BLaER1 (cell line): ENCODE measurements at regions not wholly inside any gene's neighbourhood (a gene's known extent, or its start where the extent isn't known, plus 50 kb on each side); places are given as distances from the start of the nearest gene placed in this dataset.

Experiments used
- H3K27ac ChIP-seq: shearing (Covaris generic); formaldehyde crosslinking; 2 replicates; pipeline ENCODE4 v1.8.1; 2022
- H3K27me3 ChIP-seq: shearing (Covaris generic); formaldehyde crosslinking; 2 replicates; pipeline ENCODE4 v1.8.1; 2022
- H3K36me3 ChIP-seq: shearing (Covaris generic); formaldehyde crosslinking; 2 replicates; pipeline ENCODE4 v1.8.1; 2022
- H3K4me1 ChIP-seq: shearing (Covaris generic); formaldehyde crosslinking; 2 replicates; pipeline ENCODE4 v1.8.1; 2022
- H3K4me2 ChIP-seq: shearing (Covaris generic); formaldehyde crosslinking; 2 replicates; pipeline ENCODE4 v1.8.1; 2022
- H3K4me3 ChIP-seq: shearing (Covaris generic); formaldehyde crosslinking; 2 replicates; pipeline ENCODE4 v1.8.1; 2022
- H3K9ac ChIP-seq: shearing (Covaris generic); formaldehyde crosslinking; 2 replicates; pipeline ENCODE4 v1.8.1; 2022
- H3K9me3 ChIP-seq: shearing (Covaris generic); formaldehyde crosslinking; 2 replicates; pipeline ENCODE4 v1.8.1; 2022
- H4K20me1 ChIP-seq: shearing (Covaris generic); formaldehyde crosslinking; 2 replicates; pipeline ENCODE4 v1.8.1; 2022
- Cebpa-rat ChIP-seq: shearing (Covaris generic); IDR thresholded peaks from 2 replicates; pipeline ENCODE4 v1.8.1; 2022

DNA sequence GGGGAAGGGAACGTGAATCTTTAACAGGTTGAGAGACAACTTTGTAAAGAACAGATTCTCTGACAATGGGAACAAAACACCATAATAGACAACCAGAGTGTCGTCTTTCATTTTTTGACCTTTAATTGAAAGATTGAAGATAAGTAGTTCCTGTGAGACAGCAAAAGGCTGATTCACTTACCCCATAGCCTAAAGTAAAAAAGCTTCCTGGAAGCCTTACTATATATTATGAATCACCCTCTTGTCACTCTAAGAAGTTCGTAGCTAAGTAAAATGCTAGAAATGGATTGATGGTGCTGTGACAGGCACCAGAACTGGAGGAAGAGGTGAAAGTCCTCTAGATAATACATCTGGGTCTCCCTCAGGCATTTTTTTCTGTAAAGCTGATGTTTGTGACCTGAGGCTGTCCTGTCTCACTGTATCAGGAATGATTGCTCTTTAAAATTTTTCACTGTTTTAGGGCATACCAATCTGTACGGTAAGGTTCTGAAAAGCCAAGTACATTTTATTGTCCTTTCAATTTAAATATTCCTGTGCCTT is 824.6 kb upstream of the SEMA6D start:
- H3K9me3 ChIP-seq, result no peaks in the 10 kb centered on the region
- H3K4me1 ChIP-seq, result no peaks in the 10 kb centered on the region
- H3K27me3 ChIP-seq, result no peaks in the 10 kb centered on the region
- no peak overlapping the region for H3K4me2 ChIP-seq
- no peak for TF ChIP-seq Cebpa-rat
- H3K4me3 ChIP-seq, result no peak overlapping the region
- no peaks in the 10 kb centered on the region for H4K20me1 ChIP-seq
- H3K9ac ChIP-seq, result no peak overlapping the region
- H3K36me3 ChIP-seq, result no peaks in the 10 kb centered on the region
- no peak overlapping the region for H3K27ac ChIP-seq

GRCh38 chr15:46894644-46895043 is 822.7 kb upstream of the SEMA6D start:
- Histone ChIP-seq H3K36me3 (no peaks in the 10 kb centered on the region), H3K9me3 (no peaks in the 10 kb centered on the region), H3K27ac (no peak overlapping the region), H4K20me1 (no peaks in the 10 kb centered on the region), H3K4me3 (no peak overlapping the region), H3K9ac (no peak overlapping the region), H3K27me3 (no peaks in the 10 kb centered on the region), H3K4me2 (no peak overlapping the region), H3K4me1 (no peaks in the 10 kb centered on the region)
- no peak for TF ChIP-seq Cebpa-rat

DNA sequence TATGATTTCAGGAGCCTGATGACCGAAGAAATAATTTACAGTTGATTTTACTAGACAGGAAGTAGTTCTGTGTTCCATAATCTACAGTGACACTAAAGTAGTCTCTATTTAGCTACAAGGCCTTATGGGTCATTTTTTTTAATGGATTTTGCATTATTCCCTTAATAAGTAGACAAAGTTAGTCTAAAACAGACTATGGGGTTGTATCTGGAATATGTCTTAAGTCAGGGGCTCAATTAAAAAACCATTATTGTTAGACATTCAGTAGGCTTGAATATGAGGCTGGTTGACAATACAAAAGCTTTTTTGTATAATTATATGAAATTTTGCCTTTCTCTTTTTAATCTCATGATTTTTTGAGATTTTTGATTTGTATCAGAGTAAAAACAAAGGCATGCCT is 820.0 kb upstream of the SEMA6D start:
- no peaks in the 10 kb centered on the region for H3K36me3 ChIP-seq
- no peak for TF ChIP-seq Cebpa-rat
- no peaks in the 10 kb centered on the region for H3K9me3 ChIP-seq
- H4K20me1 ChIP-seq, result no peaks in the 10 kb centered on the region
- no peaks in the 10 kb centered on the region for H3K27me3 ChIP-seq
- H3K4me2 ChIP-seq, result no peak overlapping the region
- H3K4me1 ChIP-seq, result no peaks in the 10 kb centered on the region
- H3K27ac ChIP-seq, result no peak overlapping the region
- no peak overlapping the region for H3K4me3 ChIP-seq
- no peak overlapping the region for H3K9ac ChIP-seq

DNA sequence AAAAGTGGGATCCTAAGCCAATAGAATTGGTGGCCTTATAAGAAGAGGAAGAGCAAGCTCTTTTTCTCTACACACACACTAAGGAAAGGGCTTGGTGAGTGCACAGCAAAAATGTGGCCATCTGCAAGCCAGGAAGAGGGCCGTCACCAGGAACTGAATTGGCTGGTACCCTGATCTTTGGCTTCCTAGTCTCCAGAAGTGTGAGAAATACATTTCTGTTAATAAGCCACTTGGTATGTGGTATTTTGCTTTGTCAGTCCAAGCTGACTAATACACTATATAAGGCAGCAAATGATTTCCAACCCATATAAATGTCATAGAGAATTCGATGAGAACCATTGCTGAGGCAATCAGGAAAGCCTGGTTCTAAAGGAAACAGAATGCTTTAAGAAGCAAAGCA is 816.3 kb upstream of the SEMA6D start:
- no peak for TF ChIP-seq Cebpa-rat
- H3K9me3 ChIP-seq, result no peaks in the 10 kb centered on the region
- H3K4me3 ChIP-seq, result no peak overlapping the region
- H3K4me1 ChIP-seq, result no peaks in the 10 kb centered on the region
- H3K9ac ChIP-seq, result no peak overlapping the region
- no peak overlapping the region for H3K4me2 ChIP-seq
- H3K36me3 ChIP-seq, result no peaks in the 10 kb centered on the region
- H4K20me1 ChIP-seq, result no peaks in the 10 kb centered on the region
- H3K27ac ChIP-seq, result no peak overlapping the region
- no peaks in the 10 kb centered on the region for H3K27me3 ChIP-seq

- TF ChIP-seq Cebpa-rat, result no peak
- Histone ChIP-seq H3K4me2 (no peak overlapping the region), H3K9me3 (no peaks in the 10 kb centered on the region), H3K4me3 (no peak overlapping the region), H4K20me1 (no peaks in the 10 kb centered on the region), H3K4me1 (no peaks in the 10 kb centered on the region), H3K27ac (no peak overlapping the region), H3K27me3 (no peaks in the 10 kb centered on the region), H3K9ac (no peak overlapping the region), H3K36me3 (no peaks in the 10 kb centered on the region)
These were observed 799.5 kb upstream of the SEMA6D start for GRCh38 chr15:46917721-46918252.

- no peak overlapping the region for H3K27ac ChIP-seq
- no peaks in the 10 kb centered on the region for H3K27me3 ChIP-seq
- H3K4me2 ChIP-seq, result no peak overlapping the region
- H4K20me1 ChIP-seq, result no peaks in the 10 kb centered on the region
- H3K4me3 ChIP-seq, result no peak overlapping the region
- no peaks in the 10 kb centered on the region for H3K36me3 ChIP-seq
- H3K9me3 ChIP-seq, result no peaks in the 10 kb centered on the region
- H3K9ac ChIP-seq, result no peak overlapping the region
- TF ChIP-seq Cebpa-rat, result no peak
- H3K4me1 ChIP-seq, result no peaks in the 10 kb centered on the region
These were observed 798.7 kb upstream of the SEMA6D start for GRCh38 chr15:46918462-46919140.

- TF ChIP-seq Cebpa-rat, result no peak
- Histone ChIP-seq H3K4me3 (no peak overlapping the region), H3K27me3 (no peaks in the 10 kb centered on the region), H3K4me2 (no peak overlapping the region), H3K36me3 (no peaks in the 10 kb centered on the region), H3K9ac (no peak overlapping the region), H3K4me1 (no peaks in the 10 kb centered on the region), H4K20me1 (no peaks in the 10 kb centered on the region), H3K9me3 (no peaks in the 10 kb centered on the region), H3K27ac (no peak overlapping the region)
These were observed 795.4 kb upstream of the SEMA6D start for GRCh38 chr15:46921891-46922290.

DNA sequence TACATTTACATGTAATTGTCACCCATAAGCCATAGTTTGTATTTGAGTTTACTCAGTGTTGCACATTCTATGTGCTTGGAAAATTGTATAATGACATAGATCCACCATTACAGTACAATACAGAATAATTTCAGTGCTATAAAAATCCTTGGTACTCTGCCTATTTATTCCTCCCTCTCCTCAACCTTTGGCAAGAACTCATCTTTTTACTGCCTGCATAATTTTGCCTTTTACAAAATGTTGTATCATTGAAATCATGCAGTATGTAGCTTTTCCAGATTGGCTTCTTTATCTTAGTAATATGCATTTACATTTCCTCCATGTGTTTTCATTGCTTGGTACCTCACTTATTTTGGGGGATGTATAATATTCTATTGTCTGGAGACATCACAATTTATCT is 786.9 kb upstream of the SEMA6D start:
- Histone ChIP-seq H3K27me3 (no peaks in the 10 kb centered on the region), H3K36me3 (no peaks in the 10 kb centered on the region), H3K9ac (no peak overlapping the region), H4K20me1 (no peaks in the 10 kb centered on the region), H3K4me2 (no peak overlapping the region), H3K9me3 (no peaks in the 10 kb centered on the region), H3K4me1 (no peaks in the 10 kb centered on the region), H3K4me3 (no peak overlapping the region), H3K27ac (no peak overlapping the region)
- no peak for TF ChIP-seq Cebpa-rat

DNA sequence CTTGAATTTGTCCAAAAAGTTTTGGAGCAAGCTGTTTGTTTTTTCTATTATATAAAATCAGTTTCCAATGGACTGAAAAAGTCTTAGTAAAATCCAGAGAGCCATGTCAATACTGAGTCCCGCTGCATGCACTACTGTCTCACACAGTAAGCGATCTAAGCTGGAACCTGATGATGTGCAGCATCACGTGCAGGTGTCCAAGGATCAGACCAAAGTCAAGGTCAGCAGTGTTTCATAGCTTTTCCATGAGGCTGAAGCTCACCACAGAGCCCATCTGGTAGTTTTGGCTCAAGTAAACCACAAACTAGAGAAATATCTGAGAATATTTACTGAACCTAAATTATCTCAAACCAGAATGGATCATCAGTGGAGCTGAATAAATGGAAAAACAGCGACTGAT is 784.0 kb upstream of the SEMA6D start:
- no peak for TF ChIP-seq Cebpa-rat
- Histone ChIP-seq H3K4me2 (no peak overlapping the region), H4K20me1 (no peaks in the 10 kb centered on the region), H3K4me3 (no peak overlapping the region), H3K27ac (no peak overlapping the region), H3K9me3 (no peaks in the 10 kb centered on the region), H3K4me1 (peaks cover 7% of the 10 kb centered on the region; the same call in 1 of the 2 replicates), H3K36me3 (no peaks in the 10 kb centered on the region), H3K9ac (no peak overlapping the region), H3K27me3 (no peaks in the 10 kb centered on the region)

- H4K20me1 ChIP-seq, result no peaks in the 10 kb centered on the region
- H3K4me3 ChIP-seq, result no peak overlapping the region
- TF ChIP-seq Cebpa-rat, result no peak
- H3K9ac ChIP-seq, result no peak overlapping the region
- H3K4me1 ChIP-seq, result peaks cover 22% of the 10 kb centered on the region
- no peak overlapping the region for H3K4me2 ChIP-seq
- no peaks in the 10 kb centered on the region for H3K9me3 ChIP-seq
- H3K27ac ChIP-seq, result no peak overlapping the region
- H3K36me3 ChIP-seq, result no peaks in the 10 kb centered on the region
- no peaks in the 10 kb centered on the region for H3K27me3 ChIP-seq
These were observed 782.5 kb upstream of the SEMA6D start for GRCh38 chr15:46934851-46935250.
